Stimulated activated naive B cell treated with anti-CD40 and anti-IgM and Interleukin-4, amounts not matched to agents 10 μg/mL and 1 μg/mL and 100 μg/mL, for 72 hours (primary cell): ENCODE measurements at regions not wholly inside any gene's neighbourhood (a gene's known extent, or its start where the extent isn't known, plus 50 kb on each side); places are given as distances from the start of the nearest gene placed in this dataset.
A peak's percentile ranks its signal among the peaks of the same experiment; 100 is the strongest.

Experiments used
- ATAC-seq, 2 donors: fragments of 150-1000 bp; cut with Tn5 transposase; replicated peaks; 2 replicates each; pipeline ENCODE4 v1.10.0; 2021; ENCODE audit warnings: moderate library complexity in 1 of 2
- DNase-seq: peaks from one replicate; pipeline ENCODE4 v3.0.0; 2021
- H3K27ac Mint-ChIP-seq: one replicate; pipeline ENCODE4 v1.8.0; 2022; ENCODE audit warnings: mild to moderate bottlenecking, mixed read lengths
- H3K27me3 Mint-ChIP-seq, 2 donors: one replicate each; pipeline ENCODE4 v1.8.0; 2022; ENCODE audit warnings: mixed read lengths in 2 of 2
- H3K36me3 Mint-ChIP-seq, 2 donors: one replicate each; pipeline ENCODE4 v1.8.0; 2022; ENCODE audit warnings: mixed read lengths in 2 of 2, mild to moderate bottlenecking in 1 of 2
- H3K4me1 Mint-ChIP-seq, 2 donors: one replicate each; pipeline ENCODE4 v1.8.0; 2022; ENCODE audit warnings: mixed read lengths in 2 of 2, mild to moderate bottlenecking in 1 of 2
- H3K4me3 Mint-ChIP-seq, 2 donors: one replicate each; pipeline ENCODE4 v1.8.0; 2022; ENCODE audit warnings: mild to moderate bottlenecking in 2 of 2, mixed read lengths in 2 of 2, moderate library complexity in 1 of 2
- H3K9me3 Mint-ChIP-seq, 2 donors: one replicate each; pipeline ENCODE4 v1.8.0; 2022; ENCODE audit warnings: mixed read lengths in 2 of 2, mild to moderate bottlenecking in 1 of 2

GRCh38 chr4:137647375-137647774 is 115.1 kb upstream of the PCDH18 start:
- H3K36me3 Mint-ChIP-seq: no peaks in the 10 kb centered on the region
- H3K9me3 Mint-ChIP-seq: no peaks in the 10 kb centered on the region
- DNase-seq: no peak
- no peak overlapping the region for H3K4me3 Mint-ChIP-seq
- no peak overlapping the region for H3K27ac Mint-ChIP-seq
- H3K4me1 Mint-ChIP-seq: no peaks in the 10 kb centered on the region
- H3K27me3 Mint-ChIP-seq: no peaks in the 10 kb centered on the region
- ATAC-seq: peak in 1 of 2 donors; percentile 36

DNA sequence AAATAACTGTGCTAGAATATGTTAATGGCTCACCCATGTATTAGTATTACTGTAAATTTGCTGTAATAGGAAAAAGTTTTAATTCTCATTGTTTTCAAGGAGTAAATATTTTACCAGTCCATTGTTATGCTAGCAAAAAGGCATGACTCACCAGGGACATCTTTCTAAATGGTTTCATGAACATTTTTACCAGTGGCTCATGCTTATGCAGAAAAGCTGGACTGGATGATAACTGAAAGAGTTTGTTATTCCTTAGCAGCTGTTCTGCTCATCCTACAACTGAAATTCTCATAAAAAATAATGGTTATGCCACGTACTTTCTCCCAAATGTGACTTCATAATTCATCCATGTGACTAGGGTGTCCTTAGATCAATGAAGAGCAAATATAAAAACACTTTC is 111.9 kb upstream of the PCDH18 start:
- Mint-ChIP-seq H3K4me3 (no peak overlapping the region), H3K27me3 (no peaks in the 10 kb centered on the region), H3K36me3 (no peaks in the 10 kb centered on the region), H3K9me3 (no peaks in the 10 kb centered on the region), H3K4me1 (no peaks in the 10 kb centered on the region), H3K27ac (no peak overlapping the region)
- ATAC-seq (no peak), DNase-seq (no peak)

DNA sequence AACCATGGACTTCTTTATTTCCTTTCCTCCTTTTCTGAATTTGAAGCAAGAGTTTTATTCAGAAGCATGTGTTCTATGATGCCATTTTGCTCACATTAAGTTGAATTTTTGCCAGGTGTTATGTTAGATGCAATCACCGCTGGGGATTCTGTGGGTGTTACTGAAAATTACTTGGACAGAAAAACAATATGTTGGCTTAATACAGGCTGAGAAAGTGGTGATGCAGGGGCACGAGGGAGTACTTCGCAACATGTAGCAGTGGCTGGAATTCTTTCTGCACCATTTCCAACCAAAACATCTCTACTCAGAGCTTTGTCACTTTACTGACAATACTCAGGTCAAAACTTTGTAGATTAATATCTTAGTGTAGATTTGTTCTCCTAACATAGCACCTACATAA is 109.2 kb upstream of the PCDH18 start:
- no peak for ATAC-seq
- no peak overlapping the region for H3K4me3 Mint-ChIP-seq

GRCh38 chr4:137640838-137641158 is 108.5 kb upstream of the PCDH18 start:
- DNase-seq: no peak
- Mint-ChIP-seq H3K27ac (no peak overlapping the region), H3K4me1 (no peaks in the 10 kb centered on the region), H3K36me3 (no peaks in the 10 kb centered on the region), H3K9me3 (peaks cover 0 to 4% of the 10 kb centered on the region in 2 donors), H3K4me3 (no peak overlapping the region), H3K27me3 (no peaks in the 10 kb centered on the region)
- no peak for ATAC-seq

More for the DNA sequence above, 109.2 kb upstream of the PCDH18 start:
- Mint-ChIP-seq H3K27ac (no peak overlapping the region), H3K9me3 (peaks cover 0 to 4% of the 10 kb centered on the region in 2 donors), H3K4me1 (no peaks in the 10 kb centered on the region), H3K27me3 (no peaks in the 10 kb centered on the region), H3K36me3 (no peaks in the 10 kb centered on the region)
- DNase-seq: no peak

DNA sequence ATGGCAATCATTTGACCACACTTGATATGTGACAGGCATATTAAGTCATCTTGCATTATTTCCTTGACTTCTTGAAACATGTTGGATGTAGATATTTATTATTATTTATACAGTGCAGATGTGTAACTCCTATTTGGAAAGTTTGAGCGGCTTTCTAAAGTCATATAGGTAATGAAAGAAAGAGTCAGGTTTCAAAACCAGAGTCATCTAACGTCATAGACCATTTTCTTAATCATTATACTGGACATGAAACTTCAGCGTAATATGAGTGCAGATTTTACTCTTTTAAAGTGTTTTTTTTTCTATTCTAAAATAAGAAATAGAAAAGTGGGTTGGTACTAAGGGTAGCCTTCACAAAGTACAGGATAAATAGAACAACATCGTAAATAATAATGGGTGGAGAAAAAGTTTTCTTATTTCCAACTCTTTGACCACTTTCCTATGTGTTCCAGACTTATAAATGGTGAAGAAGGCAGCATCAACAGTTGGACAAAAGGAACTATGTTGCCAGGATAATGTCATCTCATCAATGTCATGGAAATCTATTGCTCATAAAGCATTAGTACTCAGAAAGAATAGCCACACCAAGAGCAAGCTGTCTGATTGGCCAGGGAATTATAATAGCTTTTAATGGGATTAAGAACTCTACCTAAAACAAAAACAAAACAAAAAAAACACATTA is 108.0 kb upstream of the PCDH18 start:
- Mint-ChIP-seq H3K4me1 (no peaks in the 10 kb centered on the region), H3K36me3 (no peaks in the 10 kb centered on the region), H3K27me3 (no peaks in the 10 kb centered on the region), H3K9me3 (peaks cover 0 to 4% of the 10 kb centered on the region in 2 donors), H3K27ac (no peak overlapping the region), H3K4me3 (no peak overlapping the region)
- DNase-seq (no peak), ATAC-seq (no peak)

GRCh38 chr4:137638934-137639333 is 106.6 kb upstream of the PCDH18 start:
- Mint-ChIP-seq H3K9me3 (peaks cover 0 to 4% of the 10 kb centered on the region in 2 donors), H3K27ac (no peak overlapping the region), H3K36me3 (no peaks in the 10 kb centered on the region), H3K4me3 (no peak overlapping the region), H3K4me1 (no peaks in the 10 kb centered on the region), H3K27me3 (no peaks in the 10 kb centered on the region)
- ATAC-seq: no peak
- DNase-seq: no peak

DNA sequence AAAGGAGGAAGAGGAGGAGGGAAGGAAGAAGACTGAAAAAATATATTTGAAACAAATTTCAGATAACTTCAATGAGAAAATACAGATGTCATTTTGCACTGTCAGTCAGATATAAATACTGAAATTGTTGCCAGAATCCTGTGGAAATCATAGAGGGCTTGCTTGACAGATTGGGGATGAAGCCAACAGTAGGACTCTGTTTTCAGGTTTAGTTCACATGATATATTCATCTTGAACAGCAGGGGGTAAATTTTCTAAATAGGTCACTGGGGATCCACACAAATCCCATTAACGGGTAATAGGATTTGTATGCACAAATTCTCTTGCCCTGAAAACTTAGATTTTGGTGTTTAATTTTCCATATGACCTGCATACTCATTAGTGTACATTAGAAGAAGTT is 103.3 kb upstream of the PCDH18 start:
- no peak for ATAC-seq
- no peaks in the 10 kb centered on the region for H3K4me1 Mint-ChIP-seq
- no peak overlapping the region for H3K27ac Mint-ChIP-seq
- DNase-seq: no peak
- no peaks in the 10 kb centered on the region for H3K36me3 Mint-ChIP-seq
- peaks cover 0 to 4% of the 10 kb centered on the region in 2 donors for H3K9me3 Mint-ChIP-seq
- H3K4me3 Mint-ChIP-seq: no peak overlapping the region
- no peaks in the 10 kb centered on the region for H3K27me3 Mint-ChIP-seq

GRCh38 chr4:137635108-137635507 is 102.8 kb upstream of the PCDH18 start:
- peaks cover 0 to 4% of the 10 kb centered on the region in 2 donors for H3K9me3 Mint-ChIP-seq
- H3K4me1 Mint-ChIP-seq: no peaks in the 10 kb centered on the region
- H3K27ac Mint-ChIP-seq: no peak overlapping the region
- no peak for DNase-seq
- H3K4me3 Mint-ChIP-seq: no peak overlapping the region
- ATAC-seq: no peak
- H3K27me3 Mint-ChIP-seq: no peaks in the 10 kb centered on the region
- no peaks in the 10 kb centered on the region for H3K36me3 Mint-ChIP-seq

GRCh38 chr4:137632842-137633241 is 100.5 kb upstream of the PCDH18 start:
- Mint-ChIP-seq H3K27me3 (no peaks in the 10 kb centered on the region), H3K4me3 (no peak overlapping the region), H3K9me3 (peaks cover 0 to 2% of the 10 kb centered on the region in 2 donors), H3K36me3 (no peaks in the 10 kb centered on the region), H3K4me1 (no peaks in the 10 kb centered on the region), H3K27ac (no peak overlapping the region)
- ATAC-seq (no peak), DNase-seq (no peak)

GRCh38 chr4:137631605-137632004 is 99.3 kb upstream of the PCDH18 start:
- Mint-ChIP-seq H3K27me3 (no peaks in the 10 kb centered on the region), H3K9me3 (peaks cover 0 to 2% of the 10 kb centered on the region in 2 donors), H3K27ac (no peak overlapping the region), H3K4me3 (no peak overlapping the region), H3K36me3 (no peaks in the 10 kb centered on the region), H3K4me1 (no peaks in the 10 kb centered on the region)
- ATAC-seq (peak in 1 of 2 donors; percentile 33), DNase-seq (no peak)

DNA sequence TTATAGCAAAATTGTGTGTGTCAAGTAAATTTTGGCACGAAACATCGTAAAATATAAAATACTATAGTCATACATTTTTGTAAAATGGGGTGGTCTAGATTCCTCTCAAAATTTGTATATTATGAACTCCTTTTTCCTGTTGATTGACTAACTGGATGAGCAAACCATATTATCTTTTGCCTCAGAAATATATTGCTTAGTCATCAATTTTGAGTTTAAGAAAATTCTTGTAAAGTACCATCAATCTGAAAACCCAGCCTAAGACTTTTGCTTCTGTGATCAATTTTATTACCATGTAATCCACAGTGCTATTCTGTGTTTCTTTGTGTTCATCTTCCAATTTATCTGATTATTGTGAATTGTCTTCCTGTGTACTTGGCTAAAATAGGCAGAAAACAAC is 98.0 kb upstream of the PCDH18 start:
- Mint-ChIP-seq H3K27ac (no peak overlapping the region), H3K4me3 (no peak overlapping the region), H3K27me3 (no peaks in the 10 kb centered on the region), H3K36me3 (no peaks in the 10 kb centered on the region), H3K9me3 (peaks cover 0 to 2% of the 10 kb centered on the region in 2 donors), H3K4me1 (no peaks in the 10 kb centered on the region)
- ATAC-seq (no peak), DNase-seq (no peak)

- Mint-ChIP-seq H3K27me3 (no peaks in the 10 kb centered on the region), H3K4me3 (no peak overlapping the region)
- no peak for ATAC-seq
Measured at GRCh38 chr4:137627739-137628460, 95.6 kb upstream of the PCDH18 start.

GRCh38 chr4:137626942-137627738 is 94.8 kb upstream of the PCDH18 start:
- no peak overlapping the region for H3K4me3 Mint-ChIP-seq
- H3K4me1 Mint-ChIP-seq: no peaks in the 10 kb centered on the region
- no peak for DNase-seq

More at GRCh38 chr4:137627739-137628460, 95.6 kb upstream of the PCDH18 start:
- DNase-seq: no peak
- Mint-ChIP-seq H3K27ac (no peak overlapping the region), H3K9me3 (peaks cover 0 to 2% of the 10 kb centered on the region in 2 donors), H3K4me1 (no peaks in the 10 kb centered on the region), H3K36me3 (no peaks in the 10 kb centered on the region)

GRCh38 chr4:137623013-137623412 is 90.7 kb upstream of the PCDH18 start:
- H3K4me1 Mint-ChIP-seq: no peaks in the 10 kb centered on the region
- ATAC-seq: no peak
- peaks cover 0 to 1% of the 10 kb centered on the region in 2 donors for H3K9me3 Mint-ChIP-seq
- H3K4me3 Mint-ChIP-seq: no peak overlapping the region
- H3K36me3 Mint-ChIP-seq: no peaks in the 10 kb centered on the region
- no peak for DNase-seq
- H3K27me3 Mint-ChIP-seq: no peaks in the 10 kb centered on the region
- H3K27ac Mint-ChIP-seq: no peak overlapping the region

More at GRCh38 chr4:137626942-137627738, 94.8 kb upstream of the PCDH18 start:
- H3K9me3 Mint-ChIP-seq: peaks cover 0 to 2% of the 10 kb centered on the region in 2 donors
- no peak for ATAC-seq
- no peaks in the 10 kb centered on the region for H3K36me3 Mint-ChIP-seq
- H3K27me3 Mint-ChIP-seq: no peaks in the 10 kb centered on the region
- no peak overlapping the region for H3K27ac Mint-ChIP-seq
